ENCODE measurements at regions not wholly inside any gene's neighbourhood (a gene's known extent, or its start where the extent isn't known, plus 50 kb on each side); places are given as distances from the start of the nearest gene placed in this dataset.

GRCh38 chr3:76631251-76631650, 408.6 kb upstream of the ROBO2 start:
- TF ChIP-seq MAX (CRISPR knock-in tag; IDR thresholded peaks at IDR 0.05), result no peak
- no peak for TF ChIP-seq HDGF (IDR thresholded peaks at IDR 0.05)
- TF ChIP-seq NFE2L1 (tag; IDR thresholded peaks at IDR 0.05; ENCODE audit: borderline replicate concordance, low read depth), result no peak
- TF ChIP-seq CTCF (IDR thresholded peaks at IDR 0.05 in 2 of 3, conservative IDR thresholded peaks at IDR 0.05 in 1 of 3; ENCODE audit: insufficient read depth in 2 of 3, low read depth in 1 of 3, low read length in 3 of 3), result no peak
- TF ChIP-seq GATA2 (CRISPR knock-in tag; IDR thresholded peaks at IDR 0.05), result no peak
- no peak for TF ChIP-seq MEF2A (IDR thresholded peaks at IDR 0.05; ENCODE audit: control insufficient read depth, low read depth, low read length)
- TF ChIP-seq USF2 (CRISPR knock-in tag; IDR thresholded peaks at IDR 0.05), result no peak
- TF ChIP-seq SNRNP70 (optimal IDR thresholded peaks at IDR 0.05; ENCODE audit: low read depth, low read length), result no peak
- no peak for TF ChIP-seq ZNF655 (CRISPR knock-in tag; IDR thresholded peaks at IDR 0.05)
- no peak for TF ChIP-seq ATF7 (IDR thresholded peaks at IDR 0.05)

All from K562 (cell line).